ENCODE measurements at regions not wholly inside any gene's neighbourhood (a gene's known extent, or its start where the extent isn't known, plus 50 kb on each side); places are given as distances from the start of the nearest gene placed in this dataset.

- no peak overlapping the region for H3K4me3 ChIP-seq (ENCODE audit: low read length)
- no peak for TF ChIP-seq CTCF (conservative IDR thresholded peaks at IDR 0.05; ENCODE audit: low read depth, low read length)
- no peak for DNase-seq (ENCODE audit: low read depth)
These were observed 181.4 kb upstream of the PDE5A start for GRCh38 chr4:119810001-119810400.

- H3K4me3 ChIP-seq (ENCODE audit: low read length), result no peak overlapping the region
- no peak for DNase-seq (ENCODE audit: low read depth)
- TF ChIP-seq CTCF (conservative IDR thresholded peaks at IDR 0.05; ENCODE audit: low read depth, low read length), result no peak
These were observed 175.8 kb upstream of the PDE5A start for GRCh38 chr4:119804404-119804803.

GRCh38 chr4:119797238-119797894, 168.8 kb upstream of the PDE5A start:
- no peak for TF ChIP-seq CTCF (conservative IDR thresholded peaks at IDR 0.05; ENCODE audit: low read depth, low read length)
- DNase-seq (ENCODE audit: low read depth), result no peak
- no peak overlapping the region for H3K4me3 ChIP-seq (ENCODE audit: low read length)

- no peak for DNase-seq (ENCODE audit: low read depth)
- no peak overlapping the region for H3K4me3 ChIP-seq (ENCODE audit: low read length)
- no peak for TF ChIP-seq CTCF (conservative IDR thresholded peaks at IDR 0.05; ENCODE audit: low read depth, low read length)
These were observed 167.5 kb upstream of the PDE5A start for GRCh38 chr4:119795986-119796578.

- no peak for TF ChIP-seq CTCF (conservative IDR thresholded peaks at IDR 0.05; ENCODE audit: low read depth, low read length)
- no peak overlapping the region for H3K4me3 ChIP-seq (ENCODE audit: low read length)
- DNase-seq (ENCODE audit: low read depth), result no peak
These were observed 166.1 kb upstream of the PDE5A start for GRCh38 chr4:119794681-119795080.

GRCh38 chr4:119794113-119794512, 165.5 kb upstream of the PDE5A start:
- no peak overlapping the region for H3K4me3 ChIP-seq (ENCODE audit: low read length)
- no peak for TF ChIP-seq CTCF (conservative IDR thresholded peaks at IDR 0.05; ENCODE audit: low read depth, low read length)
- no peak for DNase-seq (ENCODE audit: low read depth)
